HG02885 (cell line): ENCODE measurements at regions not wholly inside any gene's neighbourhood (a gene's known extent, or its start where the extent isn't known, plus 50 kb on each side); places are given as distances from the start of the nearest gene placed in this dataset.

Source experiments
- ATAC-seq: cut with Tn5 transposase; IDR thresholded peaks from one replicate; pipeline ENCODE4 v1.9.1; 2021; ENCODE audit warnings: mild to moderate bottlenecking; ENCODE audit not compliant: unreplicated experiment, poor library complexity

DNA sequence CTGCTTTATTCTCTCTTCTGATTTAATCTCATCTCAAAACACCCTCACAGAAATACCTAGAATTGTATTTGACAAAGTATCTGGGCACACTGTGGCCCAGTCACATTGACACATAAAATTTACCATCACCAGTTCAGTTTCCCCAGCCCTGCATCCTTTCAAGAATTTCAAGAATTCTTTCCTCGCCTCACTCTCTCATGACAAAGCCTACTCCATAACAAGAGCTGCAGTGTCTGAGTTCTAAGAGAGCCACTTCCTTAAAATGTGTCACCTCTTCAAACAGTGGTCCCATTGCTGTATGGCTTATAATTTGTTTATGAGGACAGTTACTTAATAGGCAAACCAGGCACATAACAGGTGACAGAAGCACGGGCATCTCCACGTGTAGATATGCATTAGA lies 90.9 kb upstream of the STK39 start:
- ATAC-seq, result no peak

DNA sequence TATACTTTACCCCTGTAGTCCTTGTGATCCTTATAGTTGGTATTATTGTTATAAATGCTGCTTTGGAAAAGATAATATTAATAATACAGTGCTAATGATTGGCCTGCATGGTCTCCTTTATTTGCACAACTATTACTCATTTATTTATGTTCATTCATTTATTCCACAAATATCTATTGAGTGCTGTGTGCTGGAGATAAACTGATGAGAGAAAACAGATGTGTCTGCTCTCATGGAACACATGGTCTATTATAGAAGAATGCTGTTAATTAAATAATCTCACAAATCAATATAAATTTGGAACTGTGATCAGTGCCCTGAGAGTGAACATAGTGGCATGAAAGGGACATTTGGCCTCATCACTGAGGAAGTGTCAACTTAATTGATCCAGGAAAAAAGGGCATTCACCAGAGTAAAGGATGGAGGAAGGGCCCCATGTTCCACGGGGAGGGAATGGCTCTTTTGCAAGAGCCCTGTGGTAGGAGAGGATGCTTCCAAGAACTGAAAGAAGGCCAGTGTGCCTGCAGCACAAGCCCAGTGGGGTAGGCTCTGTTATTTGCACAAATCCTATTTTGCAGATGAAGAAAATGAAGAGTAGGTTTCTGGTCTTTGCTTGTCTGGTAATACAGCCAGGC lies 91.5 kb upstream of the STK39 start:
- no peak for ATAC-seq

DNA sequence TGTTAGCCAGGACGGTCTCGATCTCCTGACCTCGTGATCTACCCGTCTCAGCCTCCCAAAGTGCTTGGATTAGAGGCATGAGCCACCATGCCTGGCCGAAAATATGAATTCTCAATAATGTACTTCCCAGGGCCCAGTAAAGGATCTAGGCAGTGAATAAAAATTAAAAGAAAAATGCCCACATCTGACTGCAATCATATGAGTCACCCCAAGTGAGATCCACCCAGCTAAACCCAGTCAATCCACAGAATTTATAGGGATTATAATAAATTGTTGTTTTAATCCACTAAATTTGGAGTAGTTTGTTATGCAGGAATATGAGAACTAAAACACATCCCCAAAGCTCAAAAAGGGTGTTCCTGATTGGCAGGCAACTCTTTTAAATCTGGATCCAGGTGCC lies 93.5 kb upstream of the STK39 start:
- no peak for ATAC-seq

DNA sequence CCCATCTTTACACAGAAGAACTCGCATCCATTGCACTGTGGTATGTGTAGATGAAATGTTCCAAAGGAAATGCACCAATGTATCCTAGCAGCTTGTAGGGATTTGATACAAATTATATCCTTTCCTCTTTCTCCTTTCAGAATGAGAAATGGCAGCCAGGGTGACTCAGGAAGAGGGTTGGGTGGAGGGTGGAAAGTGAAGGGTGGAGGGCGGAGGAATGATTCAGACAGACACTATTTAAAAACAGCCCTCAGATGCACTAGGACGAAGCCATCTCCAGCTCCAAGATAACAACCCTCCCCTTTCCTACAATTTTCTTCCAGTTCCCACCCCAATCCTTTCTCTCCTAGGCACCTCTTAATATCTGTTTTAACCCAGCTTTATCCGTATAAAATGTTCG lies 96.2 kb upstream of the STK39 start:
- no peak for ATAC-seq

DNA sequence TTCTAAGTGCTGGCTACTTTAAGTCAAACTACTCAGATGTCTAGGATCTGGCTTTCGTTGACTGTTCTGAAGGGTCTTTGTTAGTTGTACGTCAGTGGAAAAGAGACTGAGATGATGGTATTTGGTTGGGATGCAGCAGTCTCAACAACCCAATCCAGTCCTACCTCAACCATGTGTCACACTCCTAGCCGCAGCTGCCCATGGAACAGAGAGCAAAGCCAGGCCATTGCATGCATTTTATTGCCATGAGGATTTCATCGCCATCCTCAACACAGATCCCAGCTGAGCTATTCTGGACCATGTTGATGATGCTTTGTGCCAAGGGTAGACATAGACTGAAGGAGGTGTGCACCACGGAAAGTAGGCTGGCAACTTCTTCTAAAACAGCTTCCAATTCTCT lies 97.3 kb upstream of the STK39 start:
- no peak for ATAC-seq

DNA sequence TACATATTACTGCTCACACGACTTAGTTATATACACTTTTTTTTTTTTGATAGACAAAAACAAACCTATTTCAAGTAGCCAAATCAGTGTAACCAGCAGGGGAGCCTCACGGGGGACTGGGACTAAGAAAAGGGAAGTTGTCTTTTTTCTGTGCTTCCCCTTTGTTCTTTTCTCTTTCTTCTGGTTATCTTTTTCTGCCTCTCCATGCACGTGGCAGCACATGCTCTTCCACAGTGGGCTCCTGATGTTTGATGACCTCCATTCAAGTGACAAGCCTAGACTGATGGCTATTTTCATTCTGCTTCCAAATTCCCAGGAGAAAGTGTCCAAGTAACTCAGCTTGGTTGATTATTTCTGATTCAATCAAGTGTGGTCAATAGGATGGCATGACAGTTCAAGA lies 98.2 kb upstream of the STK39 start:
- no peak for ATAC-seq

DNA sequence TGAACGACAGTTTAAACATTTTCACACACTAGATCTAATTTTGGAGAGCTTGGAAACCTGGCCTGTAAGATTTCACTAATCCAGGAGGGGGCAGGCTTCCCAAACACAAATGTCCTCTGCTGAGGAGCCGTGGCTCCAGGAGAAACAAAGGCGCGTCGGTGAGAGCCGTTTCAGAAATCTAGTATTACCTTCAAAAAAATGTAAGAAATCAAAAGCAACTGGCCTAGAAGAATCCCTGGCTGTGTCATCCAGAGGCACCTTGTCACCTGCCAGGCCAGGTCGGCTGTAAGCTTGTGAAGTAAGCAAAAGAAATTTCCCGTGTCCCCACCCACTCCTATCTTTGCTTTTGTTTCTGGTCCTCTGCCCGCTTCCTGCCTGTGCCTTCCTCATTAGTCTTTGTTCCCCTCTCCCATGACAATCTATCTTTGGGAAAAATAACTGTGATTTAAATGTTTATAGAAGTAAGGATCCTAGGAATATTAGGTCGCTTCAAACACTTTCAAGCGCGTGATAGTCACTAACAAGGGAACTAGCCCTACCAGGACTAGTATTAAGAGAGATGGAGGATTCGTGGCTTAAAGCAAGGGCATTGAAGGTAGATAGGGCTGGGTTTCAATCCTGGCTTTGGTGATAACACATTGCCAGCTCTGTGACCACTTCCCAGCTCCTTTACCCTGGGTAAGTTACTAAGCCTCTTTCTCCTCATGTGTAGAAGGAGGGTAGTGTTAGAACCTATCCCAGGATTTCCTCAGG lies 99.5 kb upstream of the STK39 start:
- ATAC-seq, result peak; percentile 78

DNA sequence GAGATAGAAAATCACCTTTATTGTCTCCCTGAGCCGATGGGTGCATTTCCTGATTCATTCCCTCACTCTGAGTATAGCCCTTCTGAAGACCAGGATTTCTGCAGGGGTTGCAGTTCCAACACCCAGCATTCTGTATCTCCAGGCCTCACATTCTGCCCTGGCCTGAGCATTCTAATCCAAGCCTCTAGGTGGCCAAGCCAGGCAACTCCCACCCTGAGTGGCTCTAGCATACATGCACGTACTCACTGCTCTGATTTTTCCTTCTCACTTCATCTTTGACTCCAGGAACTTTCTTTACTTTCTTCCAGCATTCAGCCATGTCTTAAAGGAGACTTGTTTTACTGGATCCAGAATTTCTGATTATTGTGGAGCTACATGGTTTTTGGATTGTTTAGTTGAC lies 100.7 kb upstream of the STK39 start:
- peak; percentile 72 for ATAC-seq

DNA sequence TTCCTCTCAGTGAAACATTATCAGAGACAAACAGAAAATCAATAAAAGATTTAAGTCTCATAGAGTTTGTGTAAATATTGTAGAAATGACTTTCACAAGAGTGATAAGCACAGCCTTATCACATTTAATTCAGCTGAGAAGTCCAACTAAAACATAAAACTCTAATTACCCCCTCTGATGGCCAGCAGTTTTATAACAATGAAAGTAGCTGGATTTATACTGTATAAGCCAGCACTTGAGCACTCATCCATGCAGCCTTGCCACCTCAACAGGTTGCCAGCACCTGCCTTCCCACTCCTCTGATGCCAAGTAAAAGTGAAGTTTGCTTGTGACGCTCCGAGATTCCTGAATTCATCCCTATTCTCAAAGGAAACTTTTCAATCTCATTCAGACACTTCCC lies 103.0 kb upstream of the STK39 start:
- no peak for ATAC-seq

DNA sequence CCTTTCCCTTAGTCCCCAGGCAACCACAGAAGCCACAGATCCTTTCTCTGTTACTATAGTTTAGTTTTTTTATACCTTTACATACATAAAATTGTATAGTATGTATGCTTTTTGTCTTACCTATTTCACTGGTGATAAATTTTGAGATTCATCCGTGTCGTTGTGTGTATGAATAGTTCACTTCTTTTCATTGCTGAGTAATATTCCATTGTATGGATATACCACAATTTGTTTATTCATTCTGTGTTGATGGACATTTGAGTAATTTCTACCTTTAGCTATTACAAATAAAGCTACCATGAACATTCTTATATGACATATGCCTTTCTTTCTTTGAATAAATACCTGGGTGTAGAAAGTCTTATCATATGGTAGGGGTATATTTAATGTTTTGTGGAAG lies 102.8 kb upstream of the CERS6 start:
- no peak for ATAC-seq

DNA sequence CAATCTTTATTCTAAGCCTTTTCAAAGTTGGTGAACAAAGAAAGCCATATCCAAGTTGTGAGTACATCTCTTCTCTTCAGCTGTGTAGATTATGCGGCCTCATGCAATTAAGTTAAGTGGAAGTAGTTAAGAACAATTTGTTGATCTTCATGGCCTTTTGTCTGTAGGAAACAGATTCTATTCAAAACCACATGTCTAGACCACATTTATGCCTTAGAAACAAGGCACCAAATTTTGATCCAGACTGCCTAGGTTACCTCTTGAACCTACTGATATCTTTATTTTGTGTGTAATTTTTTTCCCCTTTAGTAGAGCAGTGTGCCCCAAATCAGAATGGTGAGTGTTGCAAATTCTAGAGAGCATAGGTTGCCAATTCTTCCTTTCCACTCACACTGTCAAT lies 101.6 kb upstream of the CERS6 start:
- no peak for ATAC-seq

DNA sequence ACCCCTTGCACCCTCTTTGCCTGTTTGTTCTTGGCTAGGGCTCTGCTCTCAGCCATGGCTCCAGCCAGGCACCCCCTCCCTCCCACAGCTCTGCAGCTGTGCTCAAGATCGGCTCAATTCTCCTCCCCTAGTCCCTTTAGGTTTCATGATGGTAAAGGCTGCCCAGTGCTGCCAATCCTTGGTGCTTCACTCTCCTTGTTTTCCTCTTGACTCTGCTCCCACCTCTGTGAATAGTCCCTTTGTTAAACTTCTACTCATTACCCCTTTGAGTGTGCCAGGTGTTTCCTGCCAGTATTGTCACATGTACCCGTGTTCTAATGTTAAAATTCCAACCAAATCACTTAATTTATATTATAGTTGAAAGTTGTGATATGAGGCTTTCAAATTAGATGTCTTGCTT lies 101.0 kb upstream of the CERS6 start:
- no peak for ATAC-seq

DNA sequence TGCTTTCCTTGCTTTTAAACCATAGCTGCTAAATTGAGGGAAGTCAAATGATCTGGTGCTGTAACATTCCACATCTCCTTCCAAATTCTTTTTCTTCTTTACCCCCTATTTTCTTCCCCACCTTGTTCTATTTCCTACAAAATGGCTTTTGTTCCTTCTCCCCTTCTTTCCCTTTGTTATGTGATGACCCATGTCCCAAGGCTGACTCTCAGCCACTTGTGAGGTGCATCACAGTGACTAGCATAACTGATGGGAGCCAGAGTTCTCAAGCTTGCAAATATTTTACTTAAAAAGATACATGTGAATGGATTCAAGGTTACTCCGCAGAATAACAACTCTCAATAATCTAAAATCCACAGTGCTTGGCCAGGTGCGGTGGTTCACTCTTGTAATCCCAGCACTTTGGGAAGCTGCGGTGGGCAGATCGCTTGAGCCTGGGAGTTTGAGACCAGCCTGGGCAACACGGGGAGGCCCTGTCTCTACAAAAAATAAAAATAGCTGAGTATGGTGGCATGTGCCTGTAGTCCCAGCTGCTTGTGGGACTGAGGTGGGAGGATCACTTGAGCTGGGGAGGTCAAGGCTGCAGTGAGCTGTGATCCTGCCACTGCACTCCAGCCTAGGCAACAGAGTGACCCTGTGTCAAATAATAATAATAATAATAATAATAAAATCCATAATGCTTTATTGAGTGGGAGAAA lies 100.1 kb upstream of the CERS6 start:
- ATAC-seq, result no peak

DNA sequence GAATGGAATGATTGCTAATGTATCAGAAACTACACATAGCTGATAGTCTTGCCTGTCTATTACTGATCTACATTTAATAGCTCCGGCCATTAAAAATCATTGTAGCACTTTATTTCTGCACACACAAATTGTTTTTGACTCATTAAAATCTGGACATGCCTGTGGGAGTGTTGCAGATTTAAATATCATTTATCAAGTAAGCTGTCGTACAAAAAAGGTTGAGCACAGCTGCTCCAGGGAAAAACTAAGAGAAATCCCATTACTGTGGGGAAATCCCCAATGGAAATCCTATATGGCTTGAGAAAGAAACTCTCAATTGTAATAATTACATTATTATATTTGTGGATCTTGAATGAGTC lies 99.6 kb upstream of the CERS6 start:
- ATAC-seq, result no peak

DNA sequence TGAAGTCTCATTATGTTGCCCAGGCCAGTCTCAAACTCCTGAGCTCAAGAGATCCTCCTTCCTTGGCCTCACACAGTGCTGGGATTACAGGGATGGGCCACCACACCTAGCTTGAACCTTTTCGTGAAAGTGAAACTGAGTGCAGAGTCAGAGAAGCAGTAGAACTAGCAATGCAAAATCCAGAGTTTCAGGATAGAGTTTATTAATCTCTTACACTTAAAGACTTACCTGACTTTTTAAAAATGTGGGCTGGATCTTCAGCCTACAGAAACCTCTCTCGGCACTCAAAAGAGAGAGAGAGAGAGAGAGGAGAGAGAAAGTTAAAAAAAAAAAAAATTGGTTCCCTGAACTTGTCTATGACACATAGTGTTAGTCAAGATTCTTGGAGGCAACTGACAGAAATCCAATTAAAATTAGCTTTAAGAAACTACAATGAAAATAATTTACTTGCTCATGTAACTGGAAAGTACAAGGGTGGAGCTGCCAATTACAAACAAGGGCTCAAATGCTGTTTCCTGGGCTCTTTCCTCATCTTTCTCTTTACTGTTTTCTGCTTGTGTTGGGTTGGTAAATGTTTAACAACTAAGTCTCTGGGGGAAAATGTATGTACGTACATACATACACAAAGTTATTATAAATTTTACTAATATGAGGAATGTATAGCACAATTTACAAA lies 98.1 kb upstream of the CERS6 start:
- ATAC-seq, result peak; percentile 63

DNA sequence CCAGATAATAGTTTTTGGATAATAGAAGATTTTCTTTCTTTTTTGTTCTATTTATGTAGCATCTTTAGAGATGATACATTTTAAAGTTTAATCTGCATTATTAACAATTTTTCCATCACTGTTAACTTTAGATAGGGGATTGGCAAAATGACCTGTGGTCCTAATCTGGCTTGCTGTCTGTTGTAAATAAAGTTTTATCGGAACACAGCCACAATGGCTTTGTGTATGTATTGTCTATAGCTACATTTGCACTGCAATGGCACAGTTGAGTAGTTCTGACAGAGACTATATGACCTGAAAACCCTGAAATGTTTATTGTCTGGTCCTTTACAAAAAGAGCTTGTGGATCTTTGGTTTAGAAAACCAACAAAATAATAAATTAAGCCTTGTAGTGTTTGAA lies 97.0 kb upstream of the CERS6 start:
- no peak for ATAC-seq

DNA sequence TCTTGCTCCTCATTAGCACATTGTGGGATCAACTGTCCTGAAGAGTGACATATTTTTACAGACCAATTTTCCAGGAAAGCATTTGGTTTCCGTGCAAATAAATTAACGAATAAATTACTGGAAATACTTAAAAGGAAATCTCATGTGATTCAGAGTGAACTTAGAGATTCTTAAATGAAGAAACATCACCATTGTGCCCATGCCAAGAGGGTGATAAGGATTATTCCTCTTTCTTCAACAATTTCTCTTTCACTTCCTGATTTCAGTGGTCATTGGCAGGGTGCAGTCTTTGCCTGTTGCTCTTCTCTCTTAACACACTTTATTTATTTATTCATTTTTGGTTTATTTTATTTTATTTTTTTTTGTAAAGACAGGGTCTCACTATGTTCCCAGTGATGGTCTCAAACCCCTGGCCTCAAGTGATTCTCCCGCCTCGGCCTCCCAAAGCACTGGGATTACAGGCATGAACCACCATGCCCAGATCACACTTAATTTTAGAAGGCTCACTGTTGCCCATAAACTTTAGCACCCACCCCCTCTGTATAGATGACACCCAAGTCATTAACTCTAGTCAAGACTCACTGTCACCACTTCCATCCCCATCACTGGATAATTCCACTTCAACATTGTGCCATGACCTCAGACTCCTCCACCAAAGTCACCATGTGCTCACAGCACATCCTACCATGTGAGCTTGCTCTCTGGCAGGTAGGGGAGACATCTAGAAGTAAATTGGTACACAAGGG lies 92.6 kb upstream of the CERS6 start:
- no peak for ATAC-seq

DNA sequence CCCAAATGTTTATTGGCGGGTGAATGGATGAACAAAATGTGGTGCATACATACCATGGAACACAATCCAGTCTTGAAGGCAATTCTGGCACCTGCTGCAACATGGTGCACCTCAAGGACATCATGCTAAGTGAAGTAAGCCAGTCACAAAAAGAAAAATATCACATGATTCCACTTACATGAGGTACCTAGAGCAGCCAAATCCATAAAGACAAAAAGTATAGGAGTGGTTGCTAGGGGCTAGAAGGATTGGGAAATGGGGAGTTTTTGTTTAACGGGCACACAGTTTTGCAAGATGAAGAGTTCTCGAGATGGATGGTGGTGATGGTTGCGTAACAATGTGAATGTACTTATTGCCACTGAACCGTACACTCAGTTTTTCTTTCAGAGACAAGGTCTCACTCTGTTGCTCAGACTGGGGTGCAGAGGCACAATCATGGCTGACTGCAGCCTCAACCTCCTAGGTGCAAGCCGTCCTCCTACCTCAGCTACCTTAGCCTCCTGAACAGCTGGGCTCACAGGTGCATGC lies 90.9 kb upstream of the CERS6 start:
- ATAC-seq, result no peak

DNA sequence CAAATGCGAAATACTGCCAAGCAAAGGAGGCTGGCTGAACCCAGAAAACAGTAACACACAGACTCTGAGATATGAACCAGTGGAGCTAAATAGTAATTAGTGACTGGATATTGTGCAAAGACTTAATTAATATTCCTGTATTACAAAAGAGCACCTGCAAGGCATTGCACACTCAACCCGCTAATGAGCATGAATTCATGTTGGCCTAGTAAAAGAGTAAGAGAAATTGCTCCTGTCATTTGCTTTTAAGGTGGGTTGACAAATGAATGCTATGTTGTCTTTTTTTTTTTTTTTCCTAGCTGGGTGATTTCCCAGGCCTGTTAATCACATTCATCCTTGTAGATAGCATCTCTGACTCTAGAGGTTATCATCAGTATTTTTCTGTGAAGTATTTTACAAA lies 87.0 kb upstream of the CERS6 start:
- ATAC-seq, result no peak

DNA sequence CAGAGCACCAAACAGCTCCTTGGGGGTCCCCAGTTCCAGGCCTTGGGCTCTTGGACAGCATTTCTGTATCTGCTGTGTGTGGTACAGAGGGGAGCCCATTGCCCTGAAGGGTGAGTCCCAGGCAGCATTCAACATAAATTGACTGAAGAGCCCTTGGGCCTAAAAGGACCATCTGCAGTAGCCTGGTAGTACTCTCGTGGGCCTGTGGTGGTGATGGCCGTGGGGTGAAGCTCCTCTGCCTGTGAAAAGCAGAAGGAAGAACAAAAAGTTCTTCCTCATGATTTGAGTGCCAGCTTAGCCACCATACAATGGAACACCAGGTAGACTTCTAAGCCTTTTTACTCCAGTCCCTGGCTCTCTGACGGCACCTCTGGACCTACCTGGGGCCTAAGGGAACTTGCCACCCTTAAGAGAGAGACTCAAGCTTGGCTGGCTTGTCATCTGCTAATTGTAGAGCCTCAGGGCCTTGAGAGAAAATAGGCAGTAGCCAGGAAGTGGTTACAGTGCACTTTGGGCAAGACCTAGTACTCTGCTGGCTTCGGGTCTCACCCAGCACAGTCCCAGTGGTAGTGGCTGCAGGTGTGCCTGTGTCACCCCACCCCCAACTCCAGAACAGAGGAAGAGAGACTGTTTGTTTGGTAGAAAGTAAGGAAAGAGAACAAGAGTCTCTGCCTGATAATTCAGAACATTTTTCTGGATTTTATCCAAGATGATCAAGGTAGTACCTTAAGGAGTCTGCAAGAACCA lies 84.6 kb upstream of the CERS6 start:
- peak; percentile 83 for ATAC-seq
